GM12878 (cell line): ENCODE measurements at regions not wholly inside any gene's neighbourhood (a gene's known extent, or its start where the extent isn't known, plus 50 kb on each side); places are given as distances from the start of the nearest gene placed in this dataset.
"Not testable (repeated sequence)": the region's sequence is repeated elsewhere in the genome, so short reads cannot be mapped to it uniquely, and the experiment has no call there.

ENCODE experiments used
- POLR2A ChIP-seq: IDR thresholded peaks from 2 replicates; pipeline ENCODE4 v1.6.1; 2011; ENCODE audit warnings: low read depth, mild to moderate bottlenecking, low read length
- TCF12 ChIP-seq: IDR thresholded peaks from 2 replicates; pipeline ENCODE4 v1.6.1; 2011; ENCODE audit warnings: low read depth, mild to moderate bottlenecking, low read length
- TCF7 ChIP-seq: IDR thresholded peaks from 2 replicates; pipeline ENCODE4 v1.6.1; 2014; ENCODE audit warnings: antibody characterized with exemption, borderline replicate concordance
- TF ChIP-seq, protein P1 (sequence below): IDR thresholded peaks from 2 replicates; pipeline ENCODE4 v1.6.1; 2011; ENCODE audit warnings: low read depth, low read length, improper control_type of control experiment, borderline replicate concordance
- TF ChIP-seq, protein P2 (sequence below): fragments of 450-650 bp; IDR thresholded peaks from 2 replicates; pipeline ENCODE4 v1.6.1; 2017; ENCODE audit warnings: mild to moderate bottlenecking
- TF ChIP-seq, protein P3 (sequence below), 3 experiments: IDR thresholded peaks in 2 of 3; conservative IDR thresholded peaks in 1 of 3; 2 replicates each; pipeline ENCODE4 v1.5.1; 2011; ENCODE audit warnings: low read depth in 3 of 3, low read length in 3 of 3, mild to moderate bottlenecking in 3 of 3, control low read depth in 2 of 3, moderate library complexity in 2 of 3, inconsistent platforms in 1 of 3, mixed read lengths in 1 of 3; ENCODE audit not compliant: control insufficient read depth in 2 of 3, insufficient read depth in 1 of 3; ENCODE audit errors: extremely low read depth in 1 of 3

DNA sequence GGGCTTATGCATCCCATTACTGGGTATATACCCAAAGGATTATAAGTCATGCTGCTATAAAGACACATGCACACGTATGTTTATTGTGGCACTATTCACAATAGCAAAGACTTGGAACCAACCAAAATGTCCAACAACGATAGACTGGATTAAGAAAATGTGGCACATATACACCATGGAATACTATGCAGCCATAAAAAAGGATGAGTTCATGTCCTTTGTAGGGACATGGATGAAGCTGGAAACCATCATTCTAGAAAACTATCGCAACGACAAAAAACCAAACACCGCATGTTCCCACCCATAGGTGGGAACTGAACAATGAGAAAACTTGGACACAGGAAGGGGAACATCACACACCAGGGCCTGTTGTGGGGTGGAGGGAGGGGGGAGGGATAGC, 323.3 kb upstream of the FGF16 start:
- TF ChIP-seq, protein P1, sequence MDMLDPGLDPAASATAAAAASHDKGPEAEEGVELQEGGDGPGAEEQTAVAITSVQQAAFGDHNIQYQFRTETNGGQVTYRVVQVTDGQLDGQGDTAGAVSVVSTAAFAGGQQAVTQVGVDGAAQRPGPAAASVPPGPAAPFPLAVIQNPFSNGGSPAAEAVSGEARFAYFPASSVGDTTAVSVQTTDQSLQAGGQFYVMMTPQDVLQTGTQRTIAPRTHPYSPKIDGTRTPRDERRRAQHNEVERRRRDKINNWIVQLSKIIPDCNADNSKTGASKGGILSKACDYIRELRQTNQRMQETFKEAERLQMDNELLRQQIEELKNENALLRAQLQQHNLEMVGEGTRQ, result not testable (repeated sequence)
- TF ChIP-seq, protein P2, sequence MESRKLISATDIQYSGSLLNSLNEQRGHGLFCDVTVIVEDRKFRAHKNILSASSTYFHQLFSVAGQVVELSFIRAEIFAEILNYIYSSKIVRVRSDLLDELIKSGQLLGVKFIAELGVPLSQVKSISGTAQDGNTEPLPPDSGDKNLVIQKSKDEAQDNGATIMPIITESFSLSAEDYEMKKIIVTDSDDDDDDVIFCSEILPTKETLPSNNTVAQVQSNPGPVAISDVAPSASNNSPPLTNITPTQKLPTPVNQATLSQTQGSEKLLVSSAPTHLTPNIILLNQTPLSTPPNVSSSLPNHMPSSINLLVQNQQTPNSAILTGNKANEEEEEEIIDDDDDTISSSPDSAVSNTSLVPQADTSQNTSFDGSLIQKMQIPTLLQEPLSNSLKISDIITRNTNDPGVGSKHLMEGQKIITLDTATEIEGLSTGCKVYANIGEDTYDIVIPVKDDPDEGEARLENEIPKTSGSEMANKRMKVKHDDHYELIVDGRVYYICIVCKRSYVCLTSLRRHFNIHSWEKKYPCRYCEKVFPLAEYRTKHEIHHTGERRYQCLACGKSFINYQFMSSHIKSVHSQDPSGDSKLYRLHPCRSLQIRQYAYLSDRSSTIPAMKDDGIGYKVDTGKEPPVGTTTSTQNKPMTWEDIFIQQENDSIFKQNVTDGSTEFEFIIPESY, result not testable (repeated sequence)
- TF ChIP-seq, protein P3, sequence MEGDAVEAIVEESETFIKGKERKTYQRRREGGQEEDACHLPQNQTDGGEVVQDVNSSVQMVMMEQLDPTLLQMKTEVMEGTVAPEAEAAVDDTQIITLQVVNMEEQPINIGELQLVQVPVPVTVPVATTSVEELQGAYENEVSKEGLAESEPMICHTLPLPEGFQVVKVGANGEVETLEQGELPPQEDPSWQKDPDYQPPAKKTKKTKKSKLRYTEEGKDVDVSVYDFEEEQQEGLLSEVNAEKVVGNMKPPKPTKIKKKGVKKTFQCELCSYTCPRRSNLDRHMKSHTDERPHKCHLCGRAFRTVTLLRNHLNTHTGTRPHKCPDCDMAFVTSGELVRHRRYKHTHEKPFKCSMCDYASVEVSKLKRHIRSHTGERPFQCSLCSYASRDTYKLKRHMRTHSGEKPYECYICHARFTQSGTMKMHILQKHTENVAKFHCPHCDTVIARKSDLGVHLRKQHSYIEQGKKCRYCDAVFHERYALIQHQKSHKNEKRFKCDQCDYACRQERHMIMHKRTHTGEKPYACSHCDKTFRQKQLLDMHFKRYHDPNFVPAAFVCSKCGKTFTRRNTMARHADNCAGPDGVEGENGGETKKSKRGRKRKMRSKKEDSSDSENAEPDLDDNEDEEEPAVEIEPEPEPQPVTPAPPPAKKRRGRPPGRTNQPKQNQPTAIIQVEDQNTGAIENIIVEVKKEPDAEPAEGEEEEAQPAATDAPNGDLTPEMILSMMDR (IDR thresholded peaks at IDR 0.05 in 2 of 3, conservative IDR thresholded peaks at IDR 0.05 in 1 of 3; ENCODE audit: control insufficient read depth in 2 of 3, extremely low read depth in 1 of 3, insufficient read depth in 1 of 3, low read depth in 3 of 3, low read length in 3 of 3), result not testable (repeated sequence)
- not testable (repeated sequence) for TF ChIP-seq TCF7, TCF12, POLR2A
